ENCODE measurements at regions not wholly inside any gene's neighbourhood (a gene's known extent, or its start where the extent isn't known, plus 50 kb on each side); places are given as distances from the start of the nearest gene placed in this dataset.

DNA sequence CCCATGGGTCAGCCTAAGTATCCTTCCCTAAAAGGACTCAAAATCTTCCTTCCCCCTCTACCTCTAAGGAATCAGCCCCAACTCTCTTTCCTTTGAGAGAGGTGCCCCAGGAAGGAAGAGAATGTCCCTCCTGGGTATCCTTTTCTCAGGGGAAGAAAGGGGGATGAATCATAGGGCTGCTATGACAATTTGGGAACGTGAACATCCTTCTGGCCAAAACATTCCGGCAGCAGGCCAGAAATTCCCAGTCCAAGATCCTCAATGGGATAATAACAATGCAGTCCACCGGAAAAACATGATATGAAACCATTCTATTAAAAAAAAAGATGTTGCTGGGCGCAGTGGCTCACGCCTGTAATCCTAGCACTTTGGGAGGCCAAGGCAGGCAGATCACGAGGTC, 50.8 kb upstream of the CACNA2D3 start:
- ATAC-seq (no peak), DNase-seq (ENCODE audit: low spot score) (no peak)

DNA sequence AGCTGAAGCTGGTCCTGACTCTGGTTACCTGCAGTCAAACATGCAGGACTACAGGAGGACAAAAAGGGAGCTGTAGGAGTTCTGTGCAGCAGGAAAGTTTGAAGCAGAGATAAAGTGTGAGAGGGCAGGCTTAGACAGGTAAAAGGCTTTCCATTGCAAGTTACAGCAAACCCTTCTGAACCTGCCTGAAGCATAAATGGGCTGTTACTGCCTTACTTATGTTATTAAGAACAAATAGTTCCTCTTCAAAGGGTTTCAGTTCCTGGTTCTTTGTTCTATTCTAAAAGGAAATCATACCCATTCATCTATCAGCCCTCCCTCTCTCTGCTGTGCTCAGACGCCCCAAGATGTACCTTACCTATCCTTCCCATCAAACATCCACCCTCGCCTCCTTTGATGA, 52.4 kb upstream of the CACNA2D3 start:
- no peak for DNase-seq (ENCODE audit: low spot score)
- ATAC-seq, result no peak

DNA sequence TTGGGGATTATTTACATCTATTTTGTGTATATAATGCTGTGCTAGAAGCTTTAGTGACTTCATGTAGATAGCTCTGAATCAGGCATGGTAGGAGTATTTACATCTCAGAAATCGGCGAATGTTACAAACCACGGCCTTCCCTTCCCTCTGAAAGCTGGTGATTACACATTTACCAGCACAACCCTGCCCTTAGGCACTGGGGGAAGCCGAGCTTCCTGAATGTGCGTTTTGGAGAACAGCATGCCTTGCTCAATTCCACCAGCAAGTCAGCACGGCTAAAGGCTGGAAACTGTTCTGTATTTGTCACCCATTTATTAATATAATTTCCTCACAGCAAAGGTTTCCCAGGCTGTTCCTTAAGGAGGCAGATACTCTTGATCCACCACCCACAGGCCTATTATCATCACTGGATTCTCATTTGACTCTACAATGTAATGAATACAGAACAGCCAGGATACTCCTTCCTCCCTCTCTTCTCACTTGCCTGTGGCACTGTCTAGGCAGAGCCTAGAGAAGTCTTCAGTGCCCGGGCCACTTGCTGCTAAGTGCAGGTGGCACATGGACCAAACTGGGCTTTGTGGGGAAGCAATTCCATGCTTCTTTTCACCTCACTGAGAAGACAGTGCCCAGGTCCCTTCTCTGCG, 55.2 kb upstream of the CACNA2D3 start:
- no peak for DNase-seq (ENCODE audit: low spot score)
- peak; percentile 82 for ATAC-seq

DNA sequence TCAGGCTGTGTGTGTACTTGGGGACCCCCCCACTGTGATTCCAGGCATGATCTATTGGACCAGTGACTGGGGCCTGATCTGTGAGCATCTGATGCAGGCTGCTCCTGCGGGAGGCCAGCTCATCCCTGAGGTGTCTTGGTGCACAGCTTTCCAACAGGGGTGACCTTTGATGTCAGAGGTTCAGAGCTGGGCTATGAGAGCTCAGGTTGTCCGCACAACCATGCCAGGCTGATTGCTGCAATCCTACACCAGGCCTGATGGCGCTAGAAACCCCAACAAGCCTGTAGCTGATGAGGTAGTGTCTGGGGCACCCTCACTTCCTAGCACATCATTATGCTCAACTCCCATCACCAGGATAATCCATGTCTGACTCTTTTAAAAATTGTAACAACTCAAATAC, 56.1 kb upstream of the CACNA2D3 start:
- ATAC-seq, result peak; percentile 59
- no peak for DNase-seq (ENCODE audit: low spot score)

DNA sequence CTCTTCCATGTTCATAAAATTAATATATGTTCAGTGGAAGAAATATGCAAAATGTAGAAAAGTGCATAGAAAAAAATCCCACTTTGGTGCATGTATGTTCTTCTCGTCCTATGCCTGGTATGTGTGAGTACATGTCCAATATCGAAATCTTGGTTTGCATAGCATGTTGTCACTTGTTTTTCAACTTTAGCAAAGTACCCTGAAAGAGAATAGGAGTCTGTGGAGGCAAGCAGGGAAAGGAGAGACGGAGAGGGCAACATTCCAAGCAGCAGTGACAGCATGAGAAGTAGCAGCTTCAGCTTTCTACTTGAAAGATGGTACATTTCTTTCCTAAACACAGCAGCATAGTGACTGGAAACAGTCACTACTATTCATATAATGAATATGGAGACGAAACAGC, 56.8 kb upstream of the CACNA2D3 start:
- ATAC-seq (no peak), DNase-seq (ENCODE audit: low spot score) (no peak)

DNA sequence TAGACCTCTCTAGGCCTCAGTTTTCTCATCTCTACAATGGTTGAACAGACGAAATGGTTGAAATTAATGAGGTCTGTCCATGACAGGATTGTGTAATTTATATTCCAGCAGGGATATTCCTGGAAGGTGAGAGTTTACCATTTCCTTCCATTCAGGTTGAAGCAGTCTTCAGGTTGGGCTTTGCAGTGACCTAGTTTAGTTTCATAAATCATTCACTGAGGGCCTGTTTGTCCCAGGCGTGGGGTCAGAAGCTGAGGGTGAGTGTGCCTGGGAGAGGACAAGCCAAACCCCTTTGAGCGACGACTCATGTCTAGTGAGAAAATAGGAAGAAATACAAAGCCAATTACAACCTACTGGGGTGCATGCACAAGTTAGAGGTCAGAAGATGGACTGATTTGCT, 57.2 kb upstream of the CACNA2D3 start:
- peak; percentile 63 for ATAC-seq

DNA sequence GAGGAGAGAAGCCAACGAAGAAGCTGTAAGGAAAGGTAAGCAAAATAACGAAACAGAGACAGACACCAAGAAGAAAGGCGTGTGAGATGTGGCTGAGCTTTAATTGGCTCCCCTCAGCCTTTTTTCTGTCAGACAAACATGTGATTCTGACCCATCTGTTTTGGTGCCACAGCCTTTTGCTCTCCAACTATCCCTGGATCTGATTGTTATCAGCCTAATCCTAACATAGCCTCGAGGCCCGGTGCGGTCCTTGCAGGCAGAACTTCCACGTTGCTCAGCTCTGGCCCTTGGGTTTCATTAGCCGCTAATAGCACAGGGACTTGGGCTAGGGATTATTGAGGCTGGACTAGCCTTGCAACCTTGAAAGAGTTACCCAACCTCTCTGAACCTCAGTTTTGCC, 57.9 kb upstream of the CACNA2D3 start:
- no peak for ATAC-seq
- no peak for DNase-seq (ENCODE audit: low spot score)

More for the DNA sequence above, 57.2 kb upstream of the CACNA2D3 start:
- no peak for DNase-seq (ENCODE audit: low spot score)

DNA sequence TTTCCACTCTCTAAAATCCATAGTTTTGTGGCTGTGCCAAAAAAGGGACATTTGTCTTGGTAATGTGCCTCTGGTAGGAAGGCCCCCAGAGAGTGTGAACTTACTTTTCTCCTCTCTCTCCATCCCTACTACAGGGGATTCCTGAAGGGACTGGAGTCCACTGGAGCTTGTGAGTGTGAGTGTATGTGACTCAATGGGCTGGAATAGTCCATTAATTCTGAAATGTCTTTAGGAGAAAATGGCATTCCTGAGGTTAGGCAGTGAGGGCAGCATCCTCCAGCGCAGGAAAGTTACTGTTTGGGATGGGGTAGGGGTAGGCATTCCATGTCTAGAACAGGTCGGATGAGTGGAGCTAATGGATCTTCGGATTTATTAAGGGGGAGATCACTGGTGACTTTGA, 59.8 kb upstream of the CACNA2D3 start:
- no peak for DNase-seq (ENCODE audit: low spot score)
- ATAC-seq, result no peak

DNA sequence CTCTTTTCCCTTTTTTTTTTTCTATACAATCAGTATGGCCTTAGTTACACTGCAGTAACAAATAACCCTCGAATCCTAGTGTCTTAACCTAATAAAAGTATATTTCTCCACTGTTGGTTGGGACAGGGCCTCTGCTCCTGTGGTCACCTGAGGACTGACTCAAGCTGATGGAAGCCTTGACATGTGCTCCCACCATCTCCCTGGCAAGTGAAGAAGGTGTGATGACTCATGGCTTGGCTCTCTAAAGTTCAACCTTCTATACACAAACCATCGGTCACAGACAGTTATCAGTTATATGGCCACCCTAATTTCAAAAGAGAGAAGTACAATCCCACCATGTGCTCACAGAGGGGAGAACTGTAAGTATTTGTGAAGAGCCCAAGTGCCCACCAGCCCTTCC, 65.8 kb upstream of the CACNA2D3 start:
- ATAC-seq, result no peak
- no peak for DNase-seq (ENCODE audit: low spot score)

DNA sequence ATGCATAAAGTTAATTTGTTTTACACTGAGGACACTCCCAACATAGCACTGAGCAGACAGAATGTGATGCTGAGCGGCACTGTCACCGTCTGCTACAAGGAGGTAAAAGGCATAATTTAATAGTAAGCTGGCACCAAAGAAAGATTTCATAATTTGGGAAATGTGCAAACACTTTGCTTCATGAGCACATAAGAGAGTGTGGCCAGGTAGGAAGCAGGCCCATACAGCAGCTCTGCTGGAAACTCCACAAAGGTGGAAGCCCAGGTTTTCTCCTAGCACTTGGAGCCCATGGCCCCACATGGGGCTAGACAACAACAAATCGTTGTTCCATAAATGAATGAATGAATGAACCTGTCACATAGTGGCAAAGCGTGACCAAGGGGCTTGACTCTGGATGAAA, 68.5 kb upstream of the CACNA2D3 start:
- no peak for ATAC-seq
- no peak for DNase-seq (ENCODE audit: low spot score)

DNA sequence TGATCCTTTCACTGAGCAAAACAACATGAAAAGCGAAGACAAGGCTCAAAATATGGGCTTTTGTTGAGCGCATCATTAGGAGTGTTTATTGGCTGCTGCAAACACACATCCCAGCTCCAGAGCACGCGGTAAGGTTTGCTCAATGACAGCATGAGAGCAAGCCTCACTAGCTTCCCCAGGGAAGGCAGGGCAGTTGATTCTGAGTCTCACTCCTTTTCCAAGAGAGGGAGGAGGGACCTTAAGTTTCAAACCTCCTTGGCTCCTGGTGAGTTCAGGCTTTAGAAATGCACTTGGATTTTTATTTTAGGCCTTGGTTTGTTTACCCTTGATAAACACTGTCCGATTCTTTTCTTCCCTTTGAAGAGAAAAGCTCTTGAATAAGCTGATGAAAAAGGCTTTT, 69.1 kb upstream of the CACNA2D3 start:
- ATAC-seq (no peak), DNase-seq (ENCODE audit: low spot score) (no peak)

DNA sequence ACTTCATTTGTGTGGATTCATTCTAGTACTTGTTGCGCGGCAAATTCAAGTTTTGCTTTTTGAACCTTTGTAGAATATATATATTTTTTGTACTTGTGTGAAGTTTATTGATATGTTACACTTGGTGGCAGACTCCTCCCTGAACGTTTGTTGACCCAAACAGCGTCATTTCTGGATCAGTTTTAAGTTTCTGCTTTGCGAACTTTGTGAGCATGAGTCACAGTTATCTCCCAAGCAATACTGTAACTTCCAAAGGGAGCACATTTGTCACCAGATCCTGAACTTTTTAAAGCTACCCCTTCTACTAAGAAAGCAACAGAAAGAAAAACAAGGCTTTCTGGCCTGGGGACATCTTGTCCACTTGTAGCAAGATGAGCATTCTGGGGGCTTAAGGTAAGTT, 74.8 kb upstream of the CACNA2D3 start:
- DNase-seq (ENCODE audit: low spot score), result no peak
- ATAC-seq, result no peak

DNA sequence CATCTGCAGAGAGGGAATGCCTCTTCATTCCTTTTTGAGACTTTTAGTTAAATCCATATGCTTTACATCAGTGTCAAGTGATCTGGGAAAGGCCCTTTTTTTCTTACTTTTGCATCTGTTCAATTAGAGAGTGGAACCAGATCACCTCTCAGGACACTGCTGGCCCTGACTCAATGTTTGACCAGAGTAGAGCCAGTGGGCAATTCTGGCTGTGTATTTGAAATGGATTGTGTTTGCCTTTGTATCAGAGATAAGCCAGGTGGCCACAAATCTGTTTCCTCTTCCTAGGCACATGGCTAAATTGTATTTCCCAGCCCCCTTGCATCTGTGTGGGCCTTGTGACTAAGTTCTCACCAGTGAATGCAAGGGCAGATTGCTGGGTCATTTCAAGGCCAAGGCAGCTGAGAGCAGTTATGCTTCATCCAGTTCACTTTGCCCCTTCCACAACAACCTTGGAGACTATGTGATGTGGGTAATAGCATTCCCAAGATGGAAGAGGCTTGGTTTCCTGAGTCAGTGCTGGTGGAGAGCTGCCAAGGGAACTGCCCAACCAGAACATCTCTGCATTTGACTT, 75.6 kb upstream of the CACNA2D3 start:
- no peak for DNase-seq (ENCODE audit: low spot score)
- ATAC-seq, result no peak

DNA sequence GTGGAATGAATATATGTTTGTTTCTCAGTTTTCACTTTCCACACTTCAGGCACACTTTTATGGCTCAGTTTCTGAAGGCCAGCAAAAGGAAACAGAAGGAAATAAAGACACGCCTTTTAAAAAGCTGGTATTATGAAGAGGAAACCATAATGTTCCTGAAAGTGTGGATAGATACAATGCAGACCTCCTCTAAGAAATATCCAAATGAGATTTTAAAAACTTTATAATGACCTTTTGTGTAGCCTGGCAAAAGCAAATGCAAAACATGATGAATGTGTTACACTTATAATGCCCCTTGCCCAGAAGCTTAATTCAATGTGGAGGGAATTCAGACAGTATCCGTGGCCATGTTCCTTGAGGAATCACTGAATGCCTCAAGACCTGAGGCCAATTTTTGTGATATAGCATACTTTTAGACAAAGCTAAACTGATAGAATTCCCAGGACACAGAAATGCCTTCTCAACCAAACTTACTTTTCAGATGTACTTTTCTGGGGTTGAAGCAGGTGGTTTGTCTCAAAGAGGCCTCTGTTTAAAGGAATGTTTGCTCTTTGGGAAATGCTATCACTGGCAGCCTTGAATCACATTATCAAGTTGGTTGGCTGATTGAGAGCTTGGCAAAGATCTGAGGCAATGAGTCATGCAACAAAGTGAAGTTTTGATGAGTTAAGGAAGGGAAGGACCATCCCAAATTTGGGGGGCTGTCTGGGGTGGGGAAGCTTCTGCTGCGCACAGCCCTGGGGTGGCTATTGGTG, 77.1 kb upstream of the CACNA2D3 start:
- DNase-seq (ENCODE audit: low spot score) (no peak), ATAC-seq (no peak)

DNA sequence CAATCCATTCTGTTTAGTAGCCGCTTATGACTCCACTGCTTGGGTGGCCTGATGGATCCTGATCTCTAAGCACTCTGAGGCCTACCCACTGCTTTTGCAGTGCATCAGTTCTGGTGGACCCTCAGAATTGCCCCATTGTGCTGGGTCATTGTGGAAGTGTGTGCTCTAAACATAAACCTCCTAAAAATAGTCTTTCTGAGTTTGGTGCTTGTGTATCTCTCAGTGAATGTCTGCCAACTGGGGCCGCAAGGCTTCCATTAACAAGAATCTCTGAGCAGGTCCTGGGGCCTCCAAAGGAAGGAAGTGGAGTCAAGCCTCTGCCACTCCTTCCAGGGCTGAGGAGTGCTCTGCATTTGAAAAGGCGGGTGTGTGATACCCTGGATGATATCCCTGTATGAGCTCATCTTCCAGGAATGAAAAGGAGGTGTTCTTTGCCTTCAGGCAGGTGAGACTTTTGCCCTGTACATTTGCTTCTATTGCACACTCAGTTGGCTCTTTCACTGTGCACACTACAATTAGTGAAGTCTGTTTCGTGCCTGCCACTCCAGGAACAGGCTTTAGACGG, 80.0 kb upstream of the CACNA2D3 start:
- DNase-seq (ENCODE audit: low spot score), result no peak
- ATAC-seq, result no peak

DNA sequence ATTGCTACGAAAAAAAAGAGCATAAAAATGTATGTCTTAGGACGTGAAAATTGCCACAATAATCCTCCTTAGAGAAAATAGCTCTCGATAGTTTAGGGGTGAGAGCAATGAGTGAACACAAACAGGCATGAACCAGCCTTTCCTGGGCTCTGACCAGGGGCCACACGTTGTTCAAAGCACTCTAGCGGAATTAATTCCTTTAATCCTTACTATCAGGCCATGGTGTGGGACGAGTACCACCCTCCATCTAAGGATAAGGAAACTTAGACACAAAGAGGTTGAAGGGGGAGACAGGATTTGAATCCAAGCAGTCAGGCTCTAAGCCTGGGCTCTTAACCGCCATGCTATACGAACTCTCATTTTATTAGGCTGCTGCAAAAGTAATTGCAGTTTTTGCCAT, 81.9 kb upstream of the CACNA2D3 start:
- DNase-seq (ENCODE audit: low spot score), result no peak
- no peak for ATAC-seq

DNA sequence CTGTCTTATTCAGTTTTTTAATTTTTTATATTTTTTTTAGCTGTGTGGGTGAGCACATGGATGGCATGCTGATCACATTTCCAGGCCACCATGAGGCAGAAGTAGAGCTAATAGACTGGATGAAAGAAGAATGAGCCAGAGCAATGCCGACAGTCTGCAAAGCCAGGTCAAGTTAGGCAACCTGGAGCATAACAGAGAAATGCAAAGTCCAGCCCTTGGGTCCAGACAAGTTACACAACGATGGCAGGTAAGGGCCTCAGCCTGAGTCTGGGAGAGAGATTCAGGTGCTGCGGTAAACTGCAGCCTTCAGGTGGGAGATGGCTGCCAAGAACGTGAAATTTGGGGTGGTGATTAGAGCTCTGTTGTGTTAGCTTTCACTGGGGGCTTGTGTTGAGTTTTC, 84.0 kb upstream of the CACNA2D3 start:
- DNase-seq (ENCODE audit: low spot score) (peak; percentile 59), ATAC-seq (peak; percentile 97)

DNA sequence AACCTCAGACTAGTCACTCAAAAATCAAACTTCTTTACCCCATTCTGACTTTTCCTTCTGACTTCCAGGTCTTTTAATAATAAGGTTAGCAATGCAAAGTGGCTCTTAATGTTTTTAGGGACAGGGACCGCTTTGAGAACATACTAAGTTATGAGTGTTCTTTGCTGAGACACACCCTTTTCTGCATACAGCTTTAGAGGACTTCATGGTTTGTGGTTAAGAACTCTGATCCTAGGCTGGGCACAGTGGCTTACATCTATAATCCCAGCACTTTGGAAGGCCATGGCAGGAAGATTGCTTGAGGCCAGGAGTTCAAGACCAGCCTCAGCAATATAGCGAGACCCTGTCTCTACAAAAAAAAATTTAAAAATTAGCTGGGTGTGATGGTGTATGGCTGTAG, 85.8 kb upstream of the CACNA2D3 start:
- DNase-seq (ENCODE audit: low spot score) (no peak), ATAC-seq (no peak)

DNA sequence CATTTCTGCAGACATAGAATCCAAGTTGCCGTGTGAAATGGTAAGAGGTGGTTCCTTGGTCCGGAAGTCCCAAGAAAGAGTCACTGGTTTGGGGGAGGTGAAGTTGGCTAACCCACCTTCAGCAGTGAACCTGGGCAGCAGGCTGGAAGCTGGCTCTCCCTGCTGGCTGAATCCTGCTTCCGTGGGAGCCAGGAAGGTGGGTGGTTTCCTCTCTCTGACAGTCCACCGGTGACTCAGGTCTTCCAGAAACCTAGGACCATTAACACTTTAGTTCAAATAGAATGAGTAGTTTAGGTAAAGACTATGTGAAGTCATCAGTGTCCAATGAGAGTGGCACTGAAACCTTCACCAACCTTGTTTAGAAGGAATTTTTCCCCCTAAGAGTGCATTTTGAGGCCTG, 87.4 kb upstream of the CACNA2D3 start:
- ATAC-seq (no peak), DNase-seq (ENCODE audit: low spot score) (no peak)

DNA sequence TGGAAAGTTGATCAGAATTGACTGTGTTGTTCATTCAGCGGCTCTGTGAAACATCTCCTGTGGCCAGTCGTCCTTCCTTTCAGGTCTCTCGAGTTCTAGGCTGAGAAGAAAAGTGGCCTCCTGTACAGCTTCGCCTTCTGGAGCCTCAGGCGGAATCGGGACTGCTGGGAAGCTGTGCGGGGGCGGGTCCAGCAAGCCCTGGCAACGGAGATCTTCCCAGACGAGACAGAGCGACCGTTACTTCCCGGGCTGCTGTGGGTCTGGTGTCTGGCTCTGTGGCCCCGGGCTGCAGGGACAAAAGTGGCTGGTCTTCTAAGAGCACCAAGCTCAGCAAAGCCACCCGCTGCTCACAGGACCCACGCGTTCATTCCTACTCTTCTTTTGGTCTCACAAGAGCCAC, 88.6 kb upstream of the CACNA2D3 start:
- ATAC-seq (no peak), DNase-seq (ENCODE audit: low spot score) (no peak)

DNA sequence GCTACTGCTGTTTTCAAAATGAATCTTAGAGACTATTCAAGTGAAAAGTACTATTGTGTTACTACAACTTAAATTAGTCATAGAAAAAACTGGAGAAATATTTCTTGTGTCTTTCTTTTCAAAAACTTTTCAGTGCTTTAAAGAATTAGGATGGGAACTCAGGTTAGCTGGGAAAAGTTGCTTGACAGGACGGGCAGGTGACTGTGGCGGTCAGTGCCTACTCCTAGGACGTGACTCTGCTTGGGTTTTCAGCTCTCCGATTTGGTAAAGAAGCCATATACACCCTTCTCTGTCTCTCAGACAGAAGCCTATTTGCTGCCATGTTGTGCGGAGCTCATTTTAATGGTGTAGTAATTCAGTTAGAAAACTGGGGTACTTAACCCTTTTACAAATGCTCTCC, 89.8 kb upstream of the CACNA2D3 start:
- no peak for DNase-seq (ENCODE audit: low spot score)
- ATAC-seq, result no peak

DNA sequence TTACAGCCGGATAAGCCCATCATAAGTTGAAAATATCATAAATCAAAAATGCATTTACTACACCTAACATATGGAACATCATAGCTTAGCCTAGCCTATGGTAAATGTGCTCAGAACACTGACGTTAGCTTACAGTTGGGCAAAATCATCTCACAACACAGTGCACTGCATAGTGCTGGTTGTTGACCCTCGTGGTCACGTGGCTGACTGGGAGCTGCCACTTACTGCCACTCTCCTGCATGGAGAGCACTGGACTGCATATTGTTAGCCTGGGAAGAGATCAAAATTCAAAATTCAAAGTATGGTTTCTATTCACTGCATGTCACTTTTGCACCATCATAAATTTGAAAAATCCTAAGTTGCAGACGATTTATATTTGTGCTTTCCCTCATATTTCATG, 94.0 kb upstream of the CACNA2D3 start:
- DNase-seq (ENCODE audit: low spot score) (no peak), ATAC-seq (no peak)

Data from left lobe of liver (tissue), 2 donors.